Panc1 (cell line): ENCODE measurements at regions not wholly inside any gene's neighbourhood (a gene's known extent, or its start where the extent isn't known, plus 50 kb on each side); places are given as distances from the start of the nearest gene placed in this dataset.

Experiments
- ATAC-seq: fragments of 200-7000 bp; cut with Tn5 transposase; 2 replicates; pipeline ENCODE4 v1.9.1; 2020; ENCODE audit warnings: mild to moderate bottlenecking, moderate library complexity
- BruUV-seq: library from RNA; stranded (reverse); fragments of 400-500 nt; replicated peaks from 2 replicates; lab custom pipeline; 2021; lab: Mats Ljungman, UMichigan
- CTCF ChIA-PET: fragments of 300-600 bp; sonication (Branson Sonifier 250); formaldehyde crosslinking; loops from one replicate; lab custom pipeline; 2022; ENCODE audit warnings: antibody characterized with exemption; lab: Charles Lee
- POLR2A ChIA-PET: fragments of 300-600 bp; sonication (Branson Sonifier 250); formaldehyde crosslinking; loops from one replicate; lab custom pipeline; 2022; ENCODE audit warnings: antibody characterized with exemption; lab: Charles Lee
- DNase-seq: peaks from one replicate; pipeline ENCODE4 v3.0.0-alpha.2; 2010; ENCODE audit warnings: low read depth, low spot score
- H3K27ac ChIP-seq: 2 replicates; pipeline ENCODE4 v1.5.1; 2011; ENCODE audit warnings: mild to moderate bottlenecking, low read length, inconsistent platforms
- H3K27me3 ChIP-seq: fragments of 200-500 bp; sonication (Bioruptor generic); 2 replicates; pipeline ENCODE4 v1.6.0; 2014; ENCODE audit warnings: low read length, inconsistent platforms; ENCODE audit not compliant: control insufficient read depth, insufficient read depth
- H3K36me3 ChIP-seq: fragments of 200-500 bp; sonication (Bioruptor generic); 2 replicates; pipeline ENCODE4 v1.5.1; 2014; ENCODE audit warnings: inconsistent platforms, mild to moderate bottlenecking, low read length, moderate library complexity; ENCODE audit not compliant: control insufficient read depth, insufficient read depth
- H3K4me1 ChIP-seq: 2 replicates; pipeline ENCODE4 v1.5.1; 2011; ENCODE audit warnings: inconsistent platforms, mild to moderate bottlenecking, low read length, moderate library complexity; ENCODE audit not compliant: control insufficient read depth, insufficient read depth
- H3K4me3 ChIP-seq, 2 experiments: 2 replicates each; pipeline ENCODE4 v1.5.1; 2011 to 2012; ENCODE audit warnings: low read depth in 2 of 2, low read length in 2 of 2, mild to moderate bottlenecking in 2 of 2, inconsistent platforms in 1 of 2, moderate library complexity in 1 of 2
- H3K9me3 ChIP-seq: fragments of 200-500 bp; sonication (Bioruptor generic); 2 replicates; pipeline ENCODE4 v1.5.1; 2014; ENCODE audit warnings: low read depth, mild to moderate bottlenecking, inconsistent platforms, low read length, moderate library complexity; ENCODE audit not compliant: control insufficient read depth, insufficient read depth
- POLR2AphosphoS5 ChIP-seq: IDR thresholded peaks from 2 replicates; pipeline ENCODE4 v1.6.1; 2012; ENCODE audit warnings: mild to moderate bottlenecking, low read depth, low read length, moderate library complexity
- SIN3A ChIP-seq: IDR thresholded peaks from 2 replicates; pipeline ENCODE4 v1.6.1; 2012; ENCODE audit warnings: low read depth, mild to moderate bottlenecking, low read length, moderate library complexity, borderline replicate concordance; ENCODE audit not compliant: insufficient read depth
- TCF7L2 ChIP-seq: IDR thresholded peaks from 2 replicates; pipeline ENCODE4 v1.6.1; 2011; ENCODE audit warnings: mild to moderate bottlenecking, low read depth, low read length, inconsistent platforms
- in situ Hi-C: cut with HindIII; loops from 2 replicates; pipeline ENCODE4 v1.10.0; 2016; ENCODE audit warnings: low sequenced_read_pairs, low pct_unique_long_range_greater_than_20kb
- intact Hi-C: fragments of 100-400 bp; cut with micrococcal nuclease; formaldehyde crosslinking; loops from one replicate; pipeline ENCODE4 v1.10.0; 2022; ENCODE audit not compliant: unreplicated experiment
- TF ChIP-seq, protein P1 (sequence below), 2 experiments: IDR thresholded peaks; 2 replicates each; pipeline ENCODE4 v1.6.1; 2011 to 2012; ENCODE audit warnings: low read depth in 2 of 2, control low read depth in 1 of 2, low read length in 1 of 2, mild to moderate bottlenecking in 1 of 2, moderate library complexity in 1 of 2; ENCODE audit not compliant: insufficient read depth in 1 of 2
- TF ChIP-seq, protein P2 (sequence below): fragments of 450-650 bp; IDR thresholded peaks from 2 replicates; pipeline ENCODE4 v1.5.1; 2017; ENCODE audit warnings: mild to moderate bottlenecking

- CTCF ChIA-PET: no interaction called here
These were observed 71.1 kb downstream of the TMEM114 start for GRCh38 chr16:8519179-8519578.

GRCh38 chr16:8517280-8517679, 73.0 kb downstream of the TMEM114 start:
- Histone ChIP-seq H3K36me3 (no peaks in the 10 kb centered on the region), H3K27me3 (peaks cover 10% of the 10 kb centered on the region; the same call in 1 of the 2 replicates), H3K27ac (no peak overlapping the region), H3K4me1 (no peaks in the 10 kb centered on the region), H3K4me3 (no peak overlapping the region), H3K9me3 (no peaks in the 10 kb centered on the region)
- no peak for ATAC-seq
- intact Hi-C loops: no loop called here
- in situ Hi-C loops: no loop called here
- ChIA-PET POLR2A (no interaction called here), CTCF (no interaction called here)
- TF ChIP-seq TCF7L2 (no peak), SIN3A (no peak), POLR2AphosphoS5 (no peak)
- TF ChIP-seq, protein P1, sequence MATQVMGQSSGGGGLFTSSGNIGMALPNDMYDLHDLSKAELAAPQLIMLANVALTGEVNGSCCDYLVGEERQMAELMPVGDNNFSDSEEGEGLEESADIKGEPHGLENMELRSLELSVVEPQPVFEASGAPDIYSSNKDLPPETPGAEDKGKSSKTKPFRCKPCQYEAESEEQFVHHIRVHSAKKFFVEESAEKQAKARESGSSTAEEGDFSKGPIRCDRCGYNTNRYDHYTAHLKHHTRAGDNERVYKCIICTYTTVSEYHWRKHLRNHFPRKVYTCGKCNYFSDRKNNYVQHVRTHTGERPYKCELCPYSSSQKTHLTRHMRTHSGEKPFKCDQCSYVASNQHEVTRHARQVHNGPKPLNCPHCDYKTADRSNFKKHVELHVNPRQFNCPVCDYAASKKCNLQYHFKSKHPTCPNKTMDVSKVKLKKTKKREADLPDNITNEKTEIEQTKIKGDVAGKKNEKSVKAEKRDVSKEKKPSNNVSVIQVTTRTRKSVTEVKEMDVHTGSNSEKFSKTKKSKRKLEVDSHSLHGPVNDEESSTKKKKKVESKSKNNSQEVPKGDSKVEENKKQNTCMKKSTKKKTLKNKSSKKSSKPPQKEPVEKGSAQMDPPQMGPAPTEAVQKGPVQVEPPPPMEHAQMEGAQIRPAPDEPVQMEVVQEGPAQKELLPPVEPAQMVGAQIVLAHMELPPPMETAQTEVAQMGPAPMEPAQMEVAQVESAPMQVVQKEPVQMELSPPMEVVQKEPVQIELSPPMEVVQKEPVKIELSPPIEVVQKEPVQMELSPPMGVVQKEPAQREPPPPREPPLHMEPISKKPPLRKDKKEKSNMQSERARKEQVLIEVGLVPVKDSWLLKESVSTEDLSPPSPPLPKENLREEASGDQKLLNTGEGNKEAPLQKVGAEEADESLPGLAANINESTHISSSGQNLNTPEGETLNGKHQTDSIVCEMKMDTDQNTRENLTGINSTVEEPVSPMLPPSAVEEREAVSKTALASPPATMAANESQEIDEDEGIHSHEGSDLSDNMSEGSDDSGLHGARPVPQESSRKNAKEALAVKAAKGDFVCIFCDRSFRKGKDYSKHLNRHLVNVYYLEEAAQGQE (IDR thresholded peaks at IDR 0.05; ENCODE audit: insufficient read depth in 1 of 2, low read depth in 2 of 2, low read length in 1 of 2): no peak
- TF ChIP-seq, protein P2, sequence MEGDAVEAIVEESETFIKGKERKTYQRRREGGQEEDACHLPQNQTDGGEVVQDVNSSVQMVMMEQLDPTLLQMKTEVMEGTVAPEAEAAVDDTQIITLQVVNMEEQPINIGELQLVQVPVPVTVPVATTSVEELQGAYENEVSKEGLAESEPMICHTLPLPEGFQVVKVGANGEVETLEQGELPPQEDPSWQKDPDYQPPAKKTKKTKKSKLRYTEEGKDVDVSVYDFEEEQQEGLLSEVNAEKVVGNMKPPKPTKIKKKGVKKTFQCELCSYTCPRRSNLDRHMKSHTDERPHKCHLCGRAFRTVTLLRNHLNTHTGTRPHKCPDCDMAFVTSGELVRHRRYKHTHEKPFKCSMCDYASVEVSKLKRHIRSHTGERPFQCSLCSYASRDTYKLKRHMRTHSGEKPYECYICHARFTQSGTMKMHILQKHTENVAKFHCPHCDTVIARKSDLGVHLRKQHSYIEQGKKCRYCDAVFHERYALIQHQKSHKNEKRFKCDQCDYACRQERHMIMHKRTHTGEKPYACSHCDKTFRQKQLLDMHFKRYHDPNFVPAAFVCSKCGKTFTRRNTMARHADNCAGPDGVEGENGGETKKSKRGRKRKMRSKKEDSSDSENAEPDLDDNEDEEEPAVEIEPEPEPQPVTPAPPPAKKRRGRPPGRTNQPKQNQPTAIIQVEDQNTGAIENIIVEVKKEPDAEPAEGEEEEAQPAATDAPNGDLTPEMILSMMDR: no peak
- DNase-seq: no peak
- BruUV-seq: no TSS peak

More at GRCh38 chr16:8519179-8519578, 71.1 kb downstream of the TMEM114 start:
- no peaks in the 10 kb centered on the region for H3K36me3 ChIP-seq
- no TSS peak for BruUV-seq
- no peak overlapping the region for H3K4me3 ChIP-seq
- ATAC-seq (no peak), DNase-seq (no peak)
- TF ChIP-seq POLR2AphosphoS5: no peak
- TF ChIP-seq, protein P2: no peak
- TF ChIP-seq SIN3A: no peak
- TF ChIP-seq, protein P1 (IDR thresholded peaks at IDR 0.05; ENCODE audit: insufficient read depth in 1 of 2, low read depth in 2 of 2, low read length in 1 of 2): no peak
- POLR2A ChIA-PET: no interaction called here
- H3K27ac ChIP-seq: no peak overlapping the region
- no peaks in the 10 kb centered on the region for H3K9me3 ChIP-seq
- H3K4me1 ChIP-seq: no peaks in the 10 kb centered on the region
- intact Hi-C loops (no loop called here), in situ Hi-C loops (no loop called here)
- H3K27me3 ChIP-seq: peaks cover 11% of the 10 kb centered on the region; the same call in 1 of the 2 replicates
